ENCODE measurements at regions not wholly inside any gene's neighbourhood (a gene's known extent, or its start where the extent isn't known, plus 50 kb on each side); places are given as distances from the start of the nearest gene placed in this dataset.

DNA sequence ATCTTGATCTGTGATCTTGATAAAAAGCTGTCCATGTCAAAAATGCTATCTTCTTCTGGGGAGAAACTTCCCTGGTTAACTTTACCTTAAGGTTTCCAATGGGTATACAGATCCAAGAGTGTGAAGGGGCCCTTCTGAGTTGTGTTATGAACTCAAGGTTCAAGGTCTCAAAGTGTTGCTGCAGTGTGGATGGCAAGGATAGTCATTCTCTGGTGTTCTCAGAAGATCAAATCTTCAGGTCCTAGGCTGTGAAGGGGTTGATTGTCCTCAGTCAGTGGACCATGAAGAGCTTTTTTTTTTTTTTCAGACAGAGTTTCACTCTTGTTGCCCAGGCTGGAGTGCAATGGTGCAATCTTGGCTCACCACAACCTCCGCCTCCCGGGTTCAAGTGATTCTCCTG is 114.4 kb downstream of the SPTSSA start:
- TF ChIP-seq, protein P1, sequence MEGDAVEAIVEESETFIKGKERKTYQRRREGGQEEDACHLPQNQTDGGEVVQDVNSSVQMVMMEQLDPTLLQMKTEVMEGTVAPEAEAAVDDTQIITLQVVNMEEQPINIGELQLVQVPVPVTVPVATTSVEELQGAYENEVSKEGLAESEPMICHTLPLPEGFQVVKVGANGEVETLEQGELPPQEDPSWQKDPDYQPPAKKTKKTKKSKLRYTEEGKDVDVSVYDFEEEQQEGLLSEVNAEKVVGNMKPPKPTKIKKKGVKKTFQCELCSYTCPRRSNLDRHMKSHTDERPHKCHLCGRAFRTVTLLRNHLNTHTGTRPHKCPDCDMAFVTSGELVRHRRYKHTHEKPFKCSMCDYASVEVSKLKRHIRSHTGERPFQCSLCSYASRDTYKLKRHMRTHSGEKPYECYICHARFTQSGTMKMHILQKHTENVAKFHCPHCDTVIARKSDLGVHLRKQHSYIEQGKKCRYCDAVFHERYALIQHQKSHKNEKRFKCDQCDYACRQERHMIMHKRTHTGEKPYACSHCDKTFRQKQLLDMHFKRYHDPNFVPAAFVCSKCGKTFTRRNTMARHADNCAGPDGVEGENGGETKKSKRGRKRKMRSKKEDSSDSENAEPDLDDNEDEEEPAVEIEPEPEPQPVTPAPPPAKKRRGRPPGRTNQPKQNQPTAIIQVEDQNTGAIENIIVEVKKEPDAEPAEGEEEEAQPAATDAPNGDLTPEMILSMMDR (conservative IDR thresholded peaks at IDR 0.05; ENCODE audit: low read depth, low read length), result no peak
- no peak overlapping the region for H3K9ac ChIP-seq
- no peak overlapping the region for H2AFZ ChIP-seq (ENCODE audit: low read depth)

DNA sequence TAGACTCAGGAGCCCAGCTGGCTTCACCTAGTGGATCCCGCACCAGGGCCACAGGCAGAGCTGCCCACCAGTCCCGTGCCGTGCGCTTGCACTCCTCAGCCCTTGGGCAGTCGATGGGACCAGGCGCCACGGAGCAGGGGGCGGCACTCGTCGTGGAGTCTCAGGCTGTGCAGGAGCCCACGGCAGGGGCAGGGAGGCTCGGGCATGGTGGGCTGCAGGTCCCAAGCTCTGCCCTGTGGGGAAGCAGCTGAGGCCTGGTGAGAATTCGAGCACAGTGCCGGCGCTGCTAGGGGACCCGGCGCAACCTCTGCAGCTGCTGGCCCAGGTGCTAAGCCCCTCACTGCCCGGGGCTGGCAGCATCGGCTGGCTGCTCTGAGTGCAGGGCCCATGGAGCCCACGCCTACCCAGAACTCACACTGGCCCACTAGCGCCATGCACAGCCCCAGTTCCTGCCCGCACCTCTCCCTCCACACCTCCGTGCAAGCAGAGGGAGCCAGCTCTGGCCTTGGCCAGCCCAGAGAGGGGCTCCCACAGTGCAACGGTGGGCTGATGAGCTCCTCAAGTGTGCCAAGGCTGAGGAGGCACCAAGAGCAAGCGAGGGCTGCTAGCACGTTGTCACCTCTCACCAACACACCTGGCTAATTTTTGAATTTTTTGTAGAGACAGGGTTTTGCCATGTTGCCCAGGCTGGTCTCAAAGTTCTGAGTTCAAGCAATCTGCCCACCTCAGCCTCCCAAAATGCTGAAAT is 116.1 kb downstream of the SPTSSA start:
- TF ChIP-seq, protein P1 (conservative IDR thresholded peaks at IDR 0.05; ENCODE audit: low read depth, low read length), result no peak
- Histone ChIP-seq H3K27ac (no peak overlapping the region), H3K9ac (no peak overlapping the region), H3K4me1 (ENCODE audit: low read depth, poor library complexity, severe bottlenecking) (no peaks in the 10 kb centered on the region), H2AFZ (ENCODE audit: low read depth) (no peak overlapping the region), H3K4me2 (no peak overlapping the region), H3K79me2 (ENCODE audit: insufficient read depth, low read depth) (no peaks in the 10 kb centered on the region), H3K27me3 (ENCODE audit: insufficient read depth, low read depth) (no peaks in the 10 kb centered on the region), H4K20me1 (ENCODE audit: insufficient read depth) (no peaks in the 10 kb centered on the region), H3K4me3 (IDR thresholded peaks at IDR 0.05; ENCODE audit: insufficient read depth, low read depth, low read length) (no peak overlapping the region), H3K36me3 (ENCODE audit: insufficient read depth) (no peaks in the 10 kb centered on the region)

More for the DNA sequence above, 114.4 kb downstream of the SPTSSA start:
- Histone ChIP-seq H3K36me3 (ENCODE audit: insufficient read depth) (no peaks in the 10 kb centered on the region), H3K4me2 (no peak overlapping the region), H4K20me1 (ENCODE audit: insufficient read depth) (no peaks in the 10 kb centered on the region), H3K27me3 (ENCODE audit: insufficient read depth, low read depth) (no peaks in the 10 kb centered on the region), H3K4me3 (IDR thresholded peaks at IDR 0.05; ENCODE audit: insufficient read depth, low read depth, low read length) (no peak overlapping the region), H3K4me1 (ENCODE audit: low read depth, poor library complexity, severe bottlenecking) (no peaks in the 10 kb centered on the region), H3K27ac (no peak overlapping the region), H3K79me2 (ENCODE audit: insufficient read depth, low read depth) (no peaks in the 10 kb centered on the region)

DNA sequence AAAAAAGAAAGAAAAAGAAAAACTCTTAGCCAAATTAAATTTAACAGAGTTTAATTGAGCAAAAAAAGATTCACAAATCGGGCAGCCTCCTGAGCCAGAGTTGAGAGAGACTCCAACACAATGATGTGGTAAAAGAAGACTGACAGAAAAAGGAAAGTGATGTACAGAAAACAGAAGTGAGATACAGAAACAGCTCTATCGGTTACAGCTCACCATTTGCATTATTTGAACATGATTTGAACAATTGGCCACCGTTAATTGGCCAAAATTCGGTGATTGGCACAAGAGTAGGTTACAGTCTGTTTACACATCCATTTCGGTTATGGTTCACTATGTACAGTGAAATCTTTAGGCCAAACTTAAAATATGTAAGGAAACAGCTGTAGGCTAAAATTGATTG is 117.7 kb downstream of the SPTSSA start:
- TF ChIP-seq, protein P1 (conservative IDR thresholded peaks at IDR 0.05; ENCODE audit: low read depth, low read length), result no peak
- Histone ChIP-seq H3K9ac (no peak overlapping the region), H3K4me3 (IDR thresholded peaks at IDR 0.05; ENCODE audit: insufficient read depth, low read depth, low read length) (no peak overlapping the region), H3K27me3 (ENCODE audit: insufficient read depth, low read depth) (no peaks in the 10 kb centered on the region), H3K27ac (no peak overlapping the region), H4K20me1 (ENCODE audit: insufficient read depth) (no peaks in the 10 kb centered on the region), H3K79me2 (ENCODE audit: insufficient read depth, low read depth) (no peaks in the 10 kb centered on the region), H3K4me1 (ENCODE audit: low read depth, poor library complexity, severe bottlenecking) (no peaks in the 10 kb centered on the region), H3K4me2 (no peak overlapping the region), H2AFZ (ENCODE audit: low read depth) (no peak overlapping the region), H3K36me3 (ENCODE audit: insufficient read depth) (no peaks in the 10 kb centered on the region)

DNA sequence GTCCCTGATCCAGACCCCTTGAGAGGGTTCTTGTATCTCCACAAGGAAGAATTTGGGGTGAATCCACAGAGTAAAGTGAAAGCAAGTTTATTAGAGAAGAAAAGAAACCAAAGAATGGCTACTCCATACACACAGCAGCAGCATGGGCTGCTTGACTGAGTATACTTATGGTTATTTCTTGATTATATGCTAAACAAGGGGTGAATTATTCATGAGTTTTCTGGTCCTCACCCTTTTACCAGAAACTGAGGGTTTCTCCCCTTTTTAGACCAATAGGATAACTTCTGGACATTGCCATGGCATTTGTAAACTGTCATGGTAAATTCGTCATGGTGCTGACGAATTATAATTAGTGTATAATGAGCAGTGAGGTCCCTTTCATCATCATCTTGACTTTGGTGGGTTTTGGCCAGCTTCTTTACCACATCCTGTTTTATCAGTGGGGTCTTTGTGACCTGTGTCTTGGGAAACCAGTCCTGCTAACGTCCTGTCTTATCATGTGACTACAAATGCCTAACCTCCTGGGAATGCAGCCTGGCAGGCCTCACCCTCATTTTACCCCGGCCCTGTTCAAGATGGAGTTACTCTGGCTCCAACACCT is 121.9 kb downstream of the SPTSSA start:
- no peak overlapping the region for H2AFZ ChIP-seq (ENCODE audit: low read depth)
- H3K27me3 ChIP-seq (ENCODE audit: insufficient read depth, low read depth), result no peaks in the 10 kb centered on the region
- H3K27ac ChIP-seq, result no peak overlapping the region
- H3K36me3 ChIP-seq (ENCODE audit: insufficient read depth), result no peaks in the 10 kb centered on the region
- H3K9ac ChIP-seq, result no peak overlapping the region
- no peaks in the 10 kb centered on the region for H4K20me1 ChIP-seq (ENCODE audit: insufficient read depth)
- TF ChIP-seq, protein P1 (conservative IDR thresholded peaks at IDR 0.05; ENCODE audit: low read depth, low read length), result no peak
- H3K4me2 ChIP-seq, result no peak overlapping the region
- H3K4me3 ChIP-seq (IDR thresholded peaks at IDR 0.05; ENCODE audit: insufficient read depth, low read depth, low read length), result no peak overlapping the region
- no peaks in the 10 kb centered on the region for H3K4me1 ChIP-seq (ENCODE audit: low read depth, poor library complexity, severe bottlenecking)
- H3K79me2 ChIP-seq (ENCODE audit: insufficient read depth, low read depth), result no peaks in the 10 kb centered on the region

Measured in KMS-11 (cell line).